ENCODE measurements at regions not wholly inside any gene's neighbourhood (a gene's known extent, or its start where the extent isn't known, plus 50 kb on each side); places are given as distances from the start of the nearest gene placed in this dataset.
"Not testable (repeated sequence)": the region's sequence is repeated elsewhere in the genome, so short reads cannot be mapped to it uniquely, and the experiment has no call there.

DNA sequence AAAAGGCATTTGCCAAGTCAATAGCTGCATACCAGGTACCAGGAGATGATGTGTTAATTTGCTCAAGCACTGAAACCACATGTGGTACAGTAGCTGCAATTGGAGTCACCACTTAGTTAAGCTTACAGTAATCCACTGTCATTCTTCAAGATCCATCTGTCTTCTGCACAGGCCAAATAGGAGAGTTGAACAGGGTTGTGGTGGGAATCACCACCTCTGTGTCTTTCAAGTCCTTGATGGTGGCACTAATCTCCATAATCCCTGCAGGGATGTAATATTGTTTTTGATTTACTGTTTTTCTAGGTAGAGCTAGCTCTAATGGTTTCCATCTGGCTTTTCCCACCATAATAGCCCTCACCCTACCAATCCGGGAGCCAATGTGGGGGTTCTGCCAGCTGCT lies 91.9 kb downstream of the FCRL5 start:
- DNase-seq, result no peak

DNA sequence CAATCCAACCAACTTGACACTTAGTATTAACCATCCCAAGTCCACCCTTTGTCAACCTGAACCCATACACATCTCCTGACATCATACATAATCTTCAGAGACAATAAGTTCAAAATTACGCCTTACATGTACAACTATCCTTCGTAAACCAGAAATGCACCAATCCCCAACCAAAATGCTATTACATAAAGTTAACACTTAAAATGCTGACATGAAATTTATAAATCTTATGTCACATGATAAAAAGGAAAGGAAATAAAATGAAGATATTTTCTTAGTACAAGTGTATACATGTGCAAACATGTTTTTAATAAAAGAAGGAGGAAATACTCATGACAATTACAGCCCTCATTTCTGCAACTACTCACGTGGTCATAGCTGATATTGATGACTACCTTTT lies 95.0 kb downstream of the FCRL5 start:
- DNase-seq, result no peak

DNA sequence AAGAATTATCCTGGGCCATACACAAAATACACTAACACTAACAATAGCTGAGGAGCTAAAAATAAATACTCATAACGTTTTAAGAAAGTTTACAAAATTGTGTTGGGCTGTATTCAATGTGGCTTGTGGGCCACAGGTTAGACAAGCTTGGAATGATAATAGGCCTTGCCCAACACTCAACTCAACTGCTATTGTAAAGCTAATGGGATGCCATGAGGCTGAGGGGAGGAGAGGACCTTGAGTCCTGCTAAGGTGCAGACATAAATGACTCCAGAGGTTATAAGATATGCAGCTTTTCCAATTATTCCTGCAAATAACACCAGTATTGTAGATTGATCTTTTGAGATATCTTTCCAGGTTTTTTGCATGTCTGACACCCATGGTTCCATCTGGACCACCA lies 97.0 kb downstream of the FCRL5 start:
- no peak for DNase-seq

DNA sequence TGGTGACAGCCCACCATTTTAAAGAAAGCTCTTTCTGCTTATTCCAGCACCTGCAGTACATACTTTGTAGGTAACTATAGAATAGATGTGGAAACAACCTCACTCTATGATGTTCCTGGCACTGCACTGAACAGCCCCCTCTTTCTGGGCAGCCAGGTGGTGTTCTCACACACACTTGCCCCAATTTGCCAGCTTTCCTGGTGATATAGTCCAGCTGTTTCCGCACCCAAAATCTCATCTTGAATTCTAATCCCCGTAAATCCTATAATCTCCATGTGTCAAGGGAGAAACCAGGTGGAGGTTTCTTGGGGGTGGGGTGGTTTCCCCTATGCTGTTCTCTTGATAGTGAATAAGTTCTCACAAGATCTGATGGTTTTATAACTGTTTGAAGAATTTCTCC lies 102.2 kb downstream of the FCRL5 start:
- no peak for DNase-seq

DNA sequence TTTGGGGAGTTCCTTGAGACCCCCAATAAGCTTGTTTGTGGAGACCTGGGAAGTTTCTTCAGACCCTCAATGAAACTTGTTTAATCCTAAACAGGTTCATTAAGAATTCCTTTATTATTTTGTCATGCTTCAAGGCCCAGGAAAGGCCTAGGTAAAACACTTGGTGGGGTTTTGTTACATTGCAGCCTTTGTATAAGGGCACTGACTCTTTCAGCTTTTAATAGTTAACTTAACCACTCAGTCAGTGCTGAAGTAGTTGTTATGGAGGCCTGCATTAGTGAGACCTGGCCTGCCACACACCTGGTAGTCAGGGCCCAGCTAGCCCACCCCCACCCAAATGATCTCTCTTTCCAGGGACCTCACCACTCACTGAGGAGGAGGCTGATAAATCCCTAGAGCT lies 103.7 kb downstream of the FCRL5 start:
- DNase-seq, result no peak

DNA sequence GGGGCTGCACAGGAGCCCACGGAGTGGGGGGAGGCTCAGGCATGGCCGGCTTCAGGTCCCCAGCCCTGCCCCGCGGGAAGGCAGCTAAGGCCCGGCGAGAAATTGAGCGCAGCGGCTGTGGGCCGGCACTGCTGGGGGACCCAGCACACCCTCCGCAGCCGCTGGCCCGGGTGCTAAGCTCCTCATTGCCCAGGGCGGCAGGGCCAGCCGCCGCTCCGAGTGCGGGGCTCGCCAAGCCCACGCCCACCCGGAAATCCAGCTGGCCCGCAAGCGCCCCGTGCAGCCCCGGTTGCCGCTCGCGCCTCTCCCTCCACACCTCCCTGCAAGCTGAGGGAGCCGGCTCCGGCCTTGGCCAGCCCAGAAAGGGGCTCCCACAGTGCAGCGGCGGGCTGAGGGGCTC lies 106.0 kb downstream of the FCRL5 start:
- not testable (repeated sequence) for DNase-seq

DNA sequence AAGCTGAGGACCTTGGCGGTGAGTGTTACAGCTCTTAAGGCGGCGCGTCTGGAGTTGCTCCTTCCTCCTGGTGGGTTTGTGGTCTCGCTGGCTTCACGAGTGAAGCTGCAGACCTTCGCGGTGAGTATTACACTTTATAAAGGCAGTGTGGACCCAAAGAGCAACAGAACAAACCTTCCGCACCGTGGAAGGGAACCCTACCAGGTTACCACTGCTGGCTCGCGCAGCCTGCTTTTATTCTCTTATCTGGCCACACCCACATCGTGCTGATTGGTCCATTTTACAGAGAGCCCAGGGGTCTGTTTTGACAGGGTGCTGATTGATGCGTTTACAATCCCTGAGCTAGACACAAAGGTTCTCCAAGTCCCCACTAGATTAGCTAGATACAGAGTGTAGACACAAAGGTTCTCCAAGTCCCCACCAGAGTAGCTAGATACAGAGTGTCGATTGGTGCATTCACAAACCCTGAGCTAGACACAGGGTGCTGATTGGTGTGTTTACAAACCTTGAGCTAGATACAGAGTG lies 106.6 kb downstream of the FCRL5 start:
- not testable (repeated sequence) for DNase-seq

DNA sequence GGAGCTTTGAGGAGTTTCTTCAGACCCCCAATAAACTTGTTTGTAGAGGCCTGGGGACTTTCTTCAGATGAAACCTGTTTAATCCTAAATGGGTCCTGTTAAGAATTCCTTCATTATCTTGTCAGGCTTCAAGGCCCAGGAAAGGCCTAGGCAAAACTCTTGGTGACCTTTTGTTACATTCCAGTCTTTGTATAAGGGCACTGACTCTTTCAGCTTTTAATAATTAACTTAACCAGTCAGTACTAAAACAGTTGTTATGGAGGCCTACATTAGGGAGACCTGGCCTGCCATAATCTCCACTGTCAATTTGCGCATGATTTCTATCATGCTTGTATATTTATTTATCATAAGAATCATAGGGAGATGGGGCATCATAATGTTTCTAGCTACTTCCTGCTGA lies 110.2 kb downstream of the FCRL5 start:
- no peak for DNase-seq

DNA sequence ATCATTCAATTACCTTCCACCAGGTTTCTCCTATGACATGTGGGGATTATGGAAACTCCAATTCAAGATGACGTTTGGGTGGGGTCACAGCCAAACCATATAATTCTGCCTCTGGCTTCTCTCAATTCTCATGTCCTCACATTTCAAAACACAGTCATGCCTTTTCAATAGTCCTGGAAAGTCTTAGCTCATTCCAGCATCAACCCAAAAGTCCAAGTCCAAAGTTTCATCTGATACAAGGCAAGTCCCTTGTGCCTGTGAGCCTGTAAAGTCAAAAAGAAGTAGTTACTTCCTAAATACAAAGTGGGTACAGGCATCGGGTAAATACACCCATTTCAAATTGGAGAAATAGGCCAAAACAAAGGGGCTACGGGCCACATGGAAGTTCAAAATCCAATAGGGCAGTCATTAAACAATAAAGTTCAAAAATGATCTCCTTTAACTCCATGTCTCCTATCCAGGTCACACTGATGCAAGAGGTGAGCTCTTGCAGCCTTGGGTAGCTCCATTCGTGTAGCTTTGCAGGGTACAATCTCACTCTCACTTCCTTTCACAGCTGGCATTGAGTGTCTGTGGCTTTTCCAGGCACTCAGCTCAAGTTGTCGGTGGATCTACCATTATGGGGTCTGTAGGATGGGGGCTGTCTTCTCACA lies 112.9 kb downstream of the FCRL5 start:
- DNase-seq, result no peak

DNA sequence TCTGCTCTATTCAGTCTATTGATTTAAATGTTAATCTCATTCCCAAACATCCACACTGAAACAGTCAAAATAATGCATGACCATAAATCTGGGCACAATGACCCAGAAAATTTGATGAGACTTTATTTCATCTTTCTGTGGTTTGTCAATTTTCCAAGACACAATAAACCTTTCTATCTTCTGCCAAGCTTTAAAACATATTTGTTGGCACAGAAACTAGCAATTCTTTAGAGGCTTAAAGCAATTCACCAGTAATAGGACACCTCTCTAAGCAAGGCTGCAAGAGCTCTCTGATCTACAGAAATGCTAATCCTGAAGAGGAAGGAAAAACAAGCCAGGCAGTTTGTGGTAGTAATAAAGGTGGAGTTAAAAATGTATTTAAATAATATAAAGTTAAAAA lies 113.7 kb downstream of the FCRL5 start:
- no peak for DNase-seq

DNA sequence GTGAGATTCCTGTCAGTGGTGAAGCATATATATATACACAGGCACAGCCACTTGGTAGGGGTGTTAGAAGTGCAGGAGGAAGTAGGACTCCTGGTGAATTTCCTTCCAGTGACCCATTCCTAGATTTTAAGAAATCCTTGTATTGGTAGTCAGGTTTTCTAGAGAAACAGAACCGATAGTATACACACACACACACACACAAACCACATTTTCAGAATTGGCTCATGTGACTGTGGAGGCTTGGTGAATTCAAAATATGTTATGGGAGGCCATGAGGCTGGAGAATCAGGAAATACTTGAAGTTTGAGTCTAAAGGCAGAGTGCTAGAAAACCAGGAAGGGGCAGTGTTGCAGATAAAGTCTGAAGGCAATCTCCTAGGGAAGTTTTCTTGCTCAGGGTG lies 114.2 kb downstream of the FCRL5 start:
- no peak for DNase-seq

DNA sequence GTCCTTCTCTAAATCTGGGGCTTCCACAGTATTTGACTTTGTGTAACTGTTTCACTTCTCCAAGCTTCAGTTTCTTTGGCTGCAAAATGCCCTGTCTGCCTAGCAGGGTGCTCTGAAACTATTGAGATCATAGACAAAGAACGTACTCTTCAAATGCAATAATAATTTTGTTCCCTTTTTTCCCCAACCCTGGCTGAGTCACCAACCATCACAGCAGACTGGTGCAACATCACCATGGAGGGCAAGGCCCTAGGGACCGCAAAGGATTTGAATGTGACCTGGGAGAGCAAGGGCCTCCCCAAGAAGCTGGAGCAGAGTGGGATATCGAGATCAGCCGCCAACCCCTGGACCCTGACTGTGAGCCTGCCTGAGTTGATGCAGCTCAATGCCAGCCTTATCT lies 115.0 kb downstream of the FCRL5 start:
- DNase-seq, result no peak

DNA sequence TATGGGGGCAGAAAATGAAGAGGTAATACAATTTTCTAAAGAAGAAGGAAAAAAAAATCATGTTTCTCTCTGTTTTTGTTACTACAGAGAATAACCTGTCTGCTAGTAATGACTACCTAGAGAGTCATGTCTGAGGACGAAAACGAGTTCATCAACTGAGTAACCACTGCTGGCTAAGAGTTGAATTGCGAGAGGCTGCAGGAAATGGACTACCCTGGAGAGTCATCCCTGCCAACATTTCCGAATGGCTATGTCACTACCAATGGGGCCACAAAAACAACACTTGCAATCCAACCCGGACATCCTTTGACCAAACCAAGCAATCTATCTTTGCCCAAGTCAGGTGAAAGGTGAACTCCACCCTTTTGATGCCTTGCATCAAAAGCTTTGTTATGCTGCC lies 120.6 kb downstream of the FCRL5 start:
- no peak for DNase-seq

DNA sequence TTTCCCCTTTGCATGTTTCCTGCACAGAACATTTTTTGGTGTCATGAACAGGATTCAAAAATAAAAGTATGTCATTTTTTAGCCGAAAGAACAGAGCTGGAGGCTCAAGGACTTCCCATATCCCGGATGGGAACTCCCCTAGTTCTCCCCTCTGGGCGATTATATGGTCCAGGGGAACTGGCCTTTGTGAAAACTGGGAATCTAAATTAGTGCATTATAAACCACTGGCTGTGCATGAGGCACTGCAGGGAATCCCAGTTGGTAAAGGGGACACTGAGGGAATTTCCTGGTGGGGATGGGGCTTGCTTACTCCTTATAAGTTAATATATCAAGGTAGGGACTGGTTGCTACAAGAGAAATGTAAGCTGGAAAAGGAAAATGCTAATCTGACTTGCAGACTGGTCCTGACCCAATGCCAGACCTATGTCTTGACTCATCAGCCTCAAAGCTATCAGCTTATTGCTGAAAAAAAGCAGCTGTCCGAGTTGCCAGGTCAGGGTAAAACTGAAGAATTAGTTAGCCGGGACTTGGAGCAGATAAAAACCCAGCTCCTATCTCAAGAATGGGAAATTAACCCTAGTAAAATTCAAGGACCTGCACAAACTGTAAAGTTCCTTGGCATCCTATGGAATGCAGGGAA lies 122.6 kb downstream of the FCRL5 start:
- DNase-seq, result no peak

DNA sequence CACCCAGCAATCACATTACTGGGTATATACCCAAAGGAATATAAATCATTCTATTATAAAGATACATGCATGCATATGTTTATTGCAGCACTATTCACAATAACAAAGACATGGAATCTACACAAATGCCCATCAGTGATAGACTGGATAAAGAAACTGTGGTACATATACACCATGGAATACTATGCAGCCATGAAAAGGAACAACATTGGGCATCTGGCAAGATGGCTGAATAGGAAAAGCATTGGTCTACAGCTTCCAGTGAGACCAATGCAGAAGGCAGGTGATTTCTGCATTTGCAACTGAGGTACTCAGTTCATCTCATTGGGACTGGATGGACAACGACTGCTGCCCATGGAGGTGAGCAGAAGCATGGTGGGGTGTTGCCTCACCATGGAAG lies 128.6 kb downstream of the FCRL5 start:
- not testable (repeated sequence) for DNase-seq

DNA sequence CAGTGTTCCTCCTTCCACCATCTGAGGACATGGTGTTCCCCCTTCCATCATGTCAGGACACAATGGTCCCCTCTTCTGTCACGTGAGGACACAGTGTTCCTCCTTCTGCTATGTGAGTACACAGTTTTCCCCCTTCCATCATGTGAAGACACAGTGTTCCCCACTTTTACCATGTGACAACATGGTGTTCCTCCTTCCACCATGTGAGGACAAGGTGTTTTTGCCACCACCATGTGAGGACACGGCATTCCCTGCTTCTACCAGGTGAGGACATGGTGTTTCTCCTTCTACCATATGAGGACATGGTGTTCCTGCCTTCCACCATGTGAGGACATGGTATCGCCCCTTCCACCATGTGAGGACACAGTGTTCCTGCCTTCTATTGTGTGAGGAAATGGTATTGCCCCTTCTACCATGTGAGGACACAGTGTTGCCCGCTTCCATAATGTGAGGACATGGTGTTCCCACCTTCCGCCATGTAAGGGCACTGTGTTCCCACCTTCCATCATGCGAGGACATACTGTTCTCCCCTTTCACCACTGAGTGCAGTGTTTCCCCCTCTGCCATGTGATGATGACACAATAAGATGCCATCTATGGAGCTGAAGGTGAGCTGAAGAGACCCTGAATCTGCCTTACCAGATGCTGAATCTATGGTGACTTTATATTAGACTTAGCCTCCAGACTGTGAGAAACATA lies 132.3 kb downstream of the FCRL5 start:
- no peak for DNase-seq

DNA sequence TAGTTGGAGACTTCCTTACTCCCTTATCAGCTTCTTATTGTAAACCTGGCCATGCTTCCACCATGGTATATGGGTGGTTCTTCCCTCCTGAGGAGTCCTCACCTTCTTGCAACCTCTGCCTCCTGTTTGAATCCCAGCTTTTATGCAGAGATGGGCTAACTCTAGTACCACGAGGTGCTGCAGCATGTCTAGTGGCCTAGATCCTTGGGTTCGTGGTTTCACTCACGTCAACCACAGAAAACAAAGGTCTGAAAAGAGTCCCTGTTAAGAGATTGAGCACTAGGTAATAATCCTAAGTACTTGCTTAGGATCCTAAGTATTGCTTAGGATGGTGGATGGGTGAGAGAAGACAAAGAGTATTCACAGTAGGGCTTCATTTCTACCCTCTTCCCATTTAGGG lies 133.7 kb downstream of the FCRL5 start:
- DNase-seq, result no peak

DNA sequence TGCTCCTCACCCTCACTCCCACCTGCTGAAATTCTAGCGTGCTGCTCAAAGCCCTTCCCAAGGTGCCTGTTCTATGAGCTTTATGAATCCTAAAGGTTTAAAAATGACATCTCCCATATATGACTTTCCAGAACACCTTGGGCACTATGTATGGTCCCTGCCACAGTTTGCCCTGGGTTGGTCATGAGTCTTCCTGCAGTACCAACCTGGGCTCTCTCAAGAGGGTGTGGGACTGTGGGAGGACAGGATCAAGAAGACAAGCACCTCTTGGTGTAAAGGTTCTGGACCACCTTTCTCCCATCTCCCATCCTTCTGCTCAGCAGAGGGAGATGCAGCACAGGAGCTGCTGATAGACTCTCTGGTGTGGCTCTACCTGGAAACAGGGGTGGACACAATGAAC lies 134.1 kb downstream of the FCRL5 start:
- DNase-seq, result no peak

DNA sequence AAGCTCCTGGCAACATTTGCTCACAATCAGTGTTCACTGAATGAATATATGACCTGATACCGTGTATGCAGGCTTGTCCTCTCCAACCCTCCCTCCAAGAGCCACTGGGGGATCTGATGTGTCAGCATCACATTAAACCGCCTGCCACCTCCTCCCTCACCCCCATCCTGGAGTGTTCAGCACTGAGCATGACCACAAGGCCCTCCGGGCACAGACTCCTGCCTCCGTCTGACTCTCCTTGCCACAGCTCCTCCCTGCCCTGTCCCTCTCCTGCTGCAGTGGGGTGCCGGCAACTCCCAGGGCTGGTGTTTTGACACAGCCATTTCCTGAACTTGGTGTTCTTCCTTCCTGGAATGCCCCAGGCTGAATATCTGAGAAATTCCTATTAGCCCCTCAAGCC lies 136.7 kb downstream of the FCRL5 start:
- DNase-seq, result no peak

DNA sequence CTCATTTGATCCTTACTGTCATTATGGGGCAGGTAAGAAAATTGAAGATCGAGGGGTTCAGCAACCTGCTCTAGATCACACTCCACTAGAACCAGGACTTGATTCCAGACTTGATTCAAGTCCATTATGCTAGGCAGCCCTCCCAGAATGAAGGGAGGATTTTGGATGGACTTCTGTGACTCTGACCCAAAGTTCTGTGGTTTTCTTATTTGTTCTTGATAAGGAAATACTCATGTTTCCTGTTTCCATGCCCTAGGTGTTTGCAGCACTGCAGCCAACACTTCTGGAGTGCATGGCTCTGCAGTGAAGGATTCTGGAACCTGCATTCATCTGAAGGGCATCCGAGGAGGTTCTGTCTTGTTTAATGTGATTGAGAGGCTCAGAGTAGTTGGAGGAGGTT lies 140.0 kb downstream of the FCRL5 start:
- no peak for DNase-seq

DNA sequence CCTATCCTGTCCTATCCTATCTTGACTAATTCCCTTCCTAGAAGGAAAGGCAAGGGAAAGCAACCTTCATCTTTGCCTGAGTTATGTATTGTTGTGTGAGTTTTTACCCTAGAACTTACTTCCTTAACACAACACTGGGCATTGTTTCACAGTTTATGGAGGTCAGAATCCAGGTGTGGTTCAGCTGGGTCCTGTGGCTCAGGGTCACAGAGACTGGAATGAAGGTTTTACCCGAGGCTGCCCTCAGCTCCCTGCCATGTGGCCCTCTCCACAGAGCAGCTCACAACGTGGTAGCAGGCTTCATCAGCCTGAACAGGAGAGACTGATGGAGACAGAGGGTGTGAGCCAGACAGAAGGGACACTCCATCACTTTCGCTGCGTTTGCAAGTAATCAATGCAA lies 140.5 kb downstream of the FCRL5 start:
- no peak for DNase-seq

DNA sequence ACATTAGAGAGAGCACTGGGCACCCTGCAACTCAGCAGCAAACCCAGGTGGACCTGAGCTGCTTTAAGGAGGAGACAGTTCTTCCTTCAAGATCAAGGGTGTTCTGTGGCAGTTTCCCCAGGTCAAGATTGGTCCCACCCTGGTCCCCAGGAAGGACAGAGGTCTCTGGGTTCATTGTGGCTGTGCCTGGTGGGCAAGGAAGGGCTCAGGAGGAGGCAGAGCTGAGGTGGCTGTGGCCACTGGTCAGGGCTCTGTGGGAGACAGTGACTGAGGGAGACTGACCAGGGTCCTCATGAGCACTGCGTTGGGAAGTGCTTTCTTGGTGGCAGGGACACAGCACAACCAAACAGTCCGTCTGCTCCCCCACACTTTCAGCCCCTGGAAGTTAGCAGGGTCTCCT lies 141.3 kb downstream of the FCRL5 start:
- no peak for DNase-seq

DNA sequence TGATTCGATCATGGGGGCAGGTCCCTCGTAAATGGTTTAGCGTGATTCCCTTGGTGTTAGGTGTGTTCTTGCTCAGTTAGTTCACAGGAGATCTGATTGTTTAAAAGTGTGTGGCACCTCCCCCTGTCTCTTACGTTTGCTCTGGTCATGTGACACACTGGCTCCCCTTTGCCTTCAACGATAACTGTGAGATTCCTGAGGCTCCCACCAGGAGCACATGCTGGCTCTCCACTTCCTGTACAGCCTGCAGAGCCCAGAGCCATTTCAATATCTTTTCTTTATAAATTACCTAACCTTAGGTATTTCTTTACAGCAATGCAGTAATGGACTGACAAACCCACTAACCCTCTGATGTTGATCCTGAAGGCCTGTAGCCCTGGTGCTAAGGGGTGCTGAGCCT lies 141.9 kb downstream of the FCRL5 start:
- no peak for DNase-seq

DNA sequence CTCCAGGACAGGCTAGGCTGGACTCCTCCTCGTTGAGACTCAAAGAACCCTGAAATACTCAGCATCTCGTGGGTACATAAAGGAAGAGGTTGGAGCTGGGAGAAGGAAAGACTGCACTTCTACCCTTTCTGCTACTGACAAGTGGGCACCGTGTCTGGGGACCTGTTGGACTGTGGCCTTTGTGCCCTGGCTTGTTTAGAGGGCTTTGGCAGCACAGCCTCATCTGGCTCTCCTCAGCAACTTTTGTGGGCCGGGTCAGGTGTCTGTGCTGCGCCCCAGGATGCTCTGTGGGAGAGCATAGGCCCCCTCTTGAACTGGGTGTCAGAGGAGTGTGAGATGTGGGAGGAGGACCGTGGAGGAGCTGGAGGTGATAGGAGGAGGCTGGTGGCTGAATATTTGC lies 142.4 kb downstream of the FCRL5 start:
- no peak for DNase-seq
